ENCODE measurements at regions not wholly inside any gene's neighbourhood (a gene's known extent, or its start where the extent isn't known, plus 50 kb on each side); places are given as distances from the start of the nearest gene placed in this dataset.

DNA sequence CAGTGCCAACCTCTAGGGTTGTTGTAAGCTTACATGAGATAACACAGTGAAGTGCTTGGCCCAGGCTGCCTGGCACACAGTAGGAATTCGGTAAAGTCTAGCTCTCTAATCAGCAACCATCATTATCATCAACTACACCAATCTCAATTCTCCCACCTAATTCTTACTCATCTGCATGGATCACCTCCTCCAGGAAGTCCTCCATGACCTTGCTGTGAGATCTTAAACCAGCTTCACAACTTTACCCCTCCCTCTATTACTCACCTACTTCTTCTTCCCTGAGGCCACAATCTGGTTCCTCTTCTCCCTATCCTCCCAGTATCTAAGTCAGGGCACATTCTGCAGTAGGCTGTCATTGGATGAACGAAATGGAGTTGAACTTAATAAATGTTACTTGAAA lies 67.3 kb downstream of the GSC start:
- no peak for TF ChIP-seq CTCF (IDR thresholded peaks at IDR 0.05; ENCODE audit: poor library complexity)
- no peak for TF ChIP-seq EZH2 (IDR thresholded peaks at IDR 0.05; ENCODE audit: borderline replicate concordance)
- no peak for TF ChIP-seq EZH2phosphoT487 (IDR thresholded peaks at IDR 0.05; ENCODE audit: low read depth, severe bottlenecking, unreplicated experiment)
